ENCODE measurements at regions not wholly inside any gene's neighbourhood (a gene's known extent, or its start where the extent isn't known, plus 50 kb on each side); places are given as distances from the start of the nearest gene placed in this dataset.
A peak's percentile ranks its signal among the peaks of the same experiment; 100 is the strongest.

GRCh38 chr3:111311709-111312235 is 230.2 kb upstream of the CD96 start:
- no peak for DNase-seq (ENCODE audit: low read depth in 2 of 2)

- DNase-seq (ENCODE audit: low read depth in 2 of 2), result no peak
Observed at GRCh38 chr3:111314181-111314873, 227.7 kb upstream of the CD96 start.

GRCh38 chr3:111314898-111315297 is 227.1 kb upstream of the CD96 start:
- no peak for DNase-seq (ENCODE audit: low read depth in 2 of 2)

- peak; percentile 72 to 75 for DNase-seq (ENCODE audit: low read depth in 2 of 2)
Observed at GRCh38 chr3:111315930-111316587, 225.9 kb upstream of the CD96 start.

- DNase-seq (ENCODE audit: low read depth in 2 of 2), result no peak
Observed at GRCh38 chr3:111318289-111318688, 223.7 kb upstream of the CD96 start.

GRCh38 chr3:111319598-111319997 is 222.4 kb upstream of the CD96 start:
- DNase-seq (ENCODE audit: low read depth in 2 of 2), result no peak

- DNase-seq (ENCODE audit: low read depth in 2 of 2), result no peak
Observed at GRCh38 chr3:111321786-111322185, 220.2 kb upstream of the CD96 start.

GRCh38 chr3:111323019-111323418 is 219.0 kb upstream of the CD96 start:
- DNase-seq (ENCODE audit: low read depth in 2 of 2), result no peak

GRCh38 chr3:111324151-111324550 is 217.8 kb upstream of the CD96 start:
- DNase-seq (ENCODE audit: low read depth in 2 of 2), result no peak

GRCh38 chr3:111324645-111325044 is 217.4 kb upstream of the CD96 start:
- no peak for DNase-seq (ENCODE audit: low read depth in 2 of 2)

- no peak for DNase-seq (ENCODE audit: low read depth in 2 of 2)
Observed at GRCh38 chr3:111325160-111325718, 216.8 kb upstream of the CD96 start.

- peak; percentile 89 to 93 for DNase-seq (ENCODE audit: low read depth in 2 of 2)
Observed at GRCh38 chr3:111326144-111326995, 215.6 kb upstream of the CD96 start.

- DNase-seq (ENCODE audit: low read depth in 2 of 2), result no peak
Observed at GRCh38 chr3:111331306-111331705, 210.7 kb upstream of the CD96 start.

GRCh38 chr3:111331912-111332311 is 210.1 kb upstream of the CD96 start:
- DNase-seq (ENCODE audit: low read depth in 2 of 2), result no peak

GRCh38 chr3:111332488-111333080 is 209.4 kb upstream of the CD96 start:
- DNase-seq (ENCODE audit: low read depth in 2 of 2), result no peak

- DNase-seq (ENCODE audit: low read depth in 2 of 2), result no peak
Observed at GRCh38 chr3:111333642-111334041, 208.4 kb upstream of the CD96 start.

- DNase-seq (ENCODE audit: low read depth in 2 of 2), result no peak
Observed at GRCh38 chr3:111335512-111336303, 206.3 kb upstream of the CD96 start.

- no peak for DNase-seq (ENCODE audit: low read depth in 2 of 2)
Observed at GRCh38 chr3:111336511-111336910, 205.5 kb upstream of the CD96 start.

- DNase-seq (ENCODE audit: low read depth in 2 of 2), result peak; percentile 57 to 67
Observed at GRCh38 chr3:111338059-111338698, 203.8 kb upstream of the CD96 start.

- no peak for DNase-seq (ENCODE audit: low read depth in 2 of 2)
Observed at GRCh38 chr3:111339017-111339416, 203.0 kb upstream of the CD96 start.

Data from fibroblast of skin of left biceps (primary cell).